ENCODE measurements at regions not wholly inside any gene's neighbourhood (a gene's known extent, or its start where the extent isn't known, plus 50 kb on each side); places are given as distances from the start of the nearest gene placed in this dataset.

DNA sequence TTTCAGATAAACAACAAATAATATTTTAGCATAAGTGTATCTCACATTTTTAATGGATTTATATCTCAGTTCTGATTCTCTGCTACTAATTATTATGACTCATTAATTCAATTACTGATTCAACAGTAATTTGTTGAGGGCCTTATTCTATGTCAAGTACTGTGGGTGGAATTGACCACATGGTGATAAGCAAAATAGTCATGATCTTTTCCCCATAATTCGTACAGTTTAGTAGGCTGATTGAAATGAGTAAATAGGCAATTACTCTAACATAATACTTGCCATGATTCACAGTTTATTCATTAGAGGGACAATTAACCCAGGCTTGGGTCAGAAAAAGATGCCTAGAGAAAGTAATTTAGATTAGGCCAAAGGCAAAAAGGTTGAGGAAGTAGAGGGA, 60.9 kb upstream of the SLC4A7 start:
- H3K36me3 Mint-ChIP-seq (ENCODE audit: insufficient read depth, unreplicated experiment), result no peaks in the 10 kb centered on the region
- intact Hi-C loops (cut with micrococcal nuclease; ENCODE audit: unreplicated experiment), result no loop called here
- no peak for DNase-seq
- H3K27ac Mint-ChIP-seq (ENCODE audit: unreplicated experiment), result no peak overlapping the region
- CTCF ChIA-PET, result no interaction called here
- no peak overlapping the region for H3K4me3 ChIP-seq (ENCODE audit: low read depth, low read length)
- TF ChIP-seq CTCF (IDR thresholded peaks at IDR 0.05; ENCODE audit: insufficient read depth in 1 of 2, low read depth in 1 of 2, low read length in 1 of 2, severe bottlenecking in 1 of 2, unreplicated experiment in 1 of 2), result no peak
- POLR2A ChIA-PET, result no interaction called here
- H3K27me3 Mint-ChIP-seq (ENCODE audit: insufficient read depth, unreplicated experiment), result no peaks in the 10 kb centered on the region
- no peaks in the 10 kb centered on the region for H3K27me3 ChIP-seq (replicated peaks; ENCODE audit: control insufficient read depth, insufficient read depth, low read length)
- H3K9me3 Mint-ChIP-seq (ENCODE audit: unreplicated experiment), result peaks cover 15% of the 10 kb centered on the region
- H3K4me3 Mint-ChIP-seq (ENCODE audit: unreplicated experiment), result no peak overlapping the region
- H3K36me3 ChIP-seq (ENCODE audit: control insufficient read depth, insufficient read depth, low read length), result no peaks in the 10 kb centered on the region
- H3K4me1 Mint-ChIP-seq (ENCODE audit: low read depth, unreplicated experiment), result peaks cover 7% of the 10 kb centered on the region
- H3K9me3 ChIP-seq, result no peaks in the 10 kb centered on the region
- no TSS peak for BruUV-seq (replicated peaks)
- no peaks in the 10 kb centered on the region; the same call in 1 of the 2 replicates for H3K4me1 ChIP-seq

GRCh38 chr3:27544372-27544865, 60.2 kb upstream of the SLC4A7 start:
- DNase-seq, result no peak
- ChIA-PET POLR2A (no interaction called here), CTCF (no interaction called here)
- TF ChIP-seq CTCF (IDR thresholded peaks at IDR 0.05; ENCODE audit: insufficient read depth in 1 of 2, low read depth in 1 of 2, low read length in 1 of 2, severe bottlenecking in 1 of 2, unreplicated experiment in 1 of 2), result no peak
- intact Hi-C loops (cut with micrococcal nuclease; ENCODE audit: unreplicated experiment), result no loop called here
- H3K4me1 ChIP-seq, result no peaks in the 10 kb centered on the region; the same call in 1 of the 2 replicates
- H3K4me3 Mint-ChIP-seq (ENCODE audit: unreplicated experiment), result no peak overlapping the region
- H3K4me1 Mint-ChIP-seq (ENCODE audit: low read depth, unreplicated experiment), result peaks cover 7% of the 10 kb centered on the region
- H3K36me3 Mint-ChIP-seq (ENCODE audit: insufficient read depth, unreplicated experiment), result no peaks in the 10 kb centered on the region
- no peaks in the 10 kb centered on the region for H3K9me3 ChIP-seq
- BruUV-seq (replicated peaks), result no TSS peak
- H3K9me3 Mint-ChIP-seq (ENCODE audit: unreplicated experiment), result peaks cover 10% of the 10 kb centered on the region
- no peaks in the 10 kb centered on the region for H3K27me3 Mint-ChIP-seq (ENCODE audit: insufficient read depth, unreplicated experiment)
- H3K4me3 ChIP-seq (ENCODE audit: low read depth, low read length), result no peak overlapping the region
- no peaks in the 10 kb centered on the region for H3K27me3 ChIP-seq (replicated peaks; ENCODE audit: control insufficient read depth, insufficient read depth, low read length)
- H3K36me3 ChIP-seq (ENCODE audit: control insufficient read depth, insufficient read depth, low read length), result no peaks in the 10 kb centered on the region
- no peak overlapping the region for H3K27ac Mint-ChIP-seq (ENCODE audit: unreplicated experiment)

- TF ChIP-seq CTCF (IDR thresholded peaks at IDR 0.05; ENCODE audit: insufficient read depth in 1 of 2, low read depth in 1 of 2, low read length in 1 of 2, severe bottlenecking in 1 of 2, unreplicated experiment in 1 of 2), result no peak
- Histone ChIP-seq H3K4me3 (ENCODE audit: low read depth, low read length) (no peak overlapping the region), H3K9me3 (no peaks in the 10 kb centered on the region), H3K36me3 (ENCODE audit: control insufficient read depth, insufficient read depth, low read length) (no peaks in the 10 kb centered on the region), H3K27me3 (replicated peaks; ENCODE audit: control insufficient read depth, insufficient read depth, low read length) (no peaks in the 10 kb centered on the region), H3K4me1 (no peaks in the 10 kb centered on the region; the same call in 1 of the 2 replicates)
- POLR2A ChIA-PET, result no interaction called here
- H3K4me3 Mint-ChIP-seq (ENCODE audit: unreplicated experiment), result no peak overlapping the region
- peaks cover 10% of the 10 kb centered on the region for H3K9me3 Mint-ChIP-seq (ENCODE audit: unreplicated experiment)
- no peak for DNase-seq
- H3K27ac Mint-ChIP-seq (ENCODE audit: unreplicated experiment), result no peak overlapping the region
- H3K36me3 Mint-ChIP-seq (ENCODE audit: insufficient read depth, unreplicated experiment), result no peaks in the 10 kb centered on the region
- H3K4me1 Mint-ChIP-seq (ENCODE audit: low read depth, unreplicated experiment), result peaks cover 7% of the 10 kb centered on the region
- H3K27me3 Mint-ChIP-seq (ENCODE audit: insufficient read depth, unreplicated experiment), result no peaks in the 10 kb centered on the region
- CTCF ChIA-PET, result no interaction called here
- BruUV-seq (replicated peaks), result no TSS peak
- intact Hi-C loops (cut with micrococcal nuclease; ENCODE audit: unreplicated experiment), result no loop called here
Observed at GRCh38 chr3:27542476-27542875, 58.3 kb upstream of the SLC4A7 start.

Measured in Caco-2 (cell line).